Neural cell (in vitro differentiated cells): ENCODE measurements at regions not wholly inside any gene's neighbourhood (a gene's known extent, or its start where the extent isn't known, plus 50 kb on each side); places are given as distances from the start of the nearest gene placed in this dataset.

Experiments
- CTCF ChIP-seq: fragments of 450-650 bp; IDR thresholded peaks from 2 replicates; pipeline ENCODE4 v1.5.1; 2014; ENCODE audit warnings: antibody characterized with exemption, mild to moderate bottlenecking, moderate library complexity; ENCODE audit not compliant: poor library complexity, severe bottlenecking
- POLR2AphosphoS5 ChIP-seq: IDR thresholded peaks from 2 replicates; pipeline ENCODE4 v1.6.1; 2012

- TF ChIP-seq CTCF (no peak), POLR2AphosphoS5 (no peak)
Observed at GRCh38 chr11:130649801-130650200, 201.4 kb downstream of the ADAMTS15 start.
